ENCODE measurements at regions not wholly inside any gene's neighbourhood (a gene's known extent, or its start where the extent isn't known, plus 50 kb on each side); places are given as distances from the start of the nearest gene placed in this dataset.

GRCh38 chr6:115362234-115362633 lies 698.5 kb downstream of the FRK start:
- Histone ChIP-seq H3K4me3 (no peak overlapping the region), H2AFZ (no peak overlapping the region), H4K20me1 (replicated peaks; ENCODE audit: insufficient read depth) (no peaks in the 10 kb centered on the region), H3F3A (replicated peaks; ENCODE audit: low read depth) (no peaks in the 10 kb centered on the region), H3K36me3 (ENCODE audit: insufficient read depth) (no peaks in the 10 kb centered on the region), H3K4me1 (ENCODE audit: insufficient read depth) (no peaks in the 10 kb centered on the region), H3K4me2 (no peak overlapping the region), H3K79me2 (replicated peaks; ENCODE audit: insufficient read depth) (no peaks in the 10 kb centered on the region), H3K27ac (ENCODE audit: low read depth) (no peak overlapping the region), H3K27me3 (ENCODE audit: insufficient read depth) (no peaks in the 10 kb centered on the region), H3K9me2 (ENCODE audit: insufficient read depth) (peaks cover 3% of the 10 kb centered on the region; the same call in 1 of the 2 replicates)
- peaks cover 25% of the 10 kb centered on the region for H3K9me3 Mint-ChIP-seq
- ATAC-seq: no peak
- no peaks in the 10 kb centered on the region for H3K4me1 Mint-ChIP-seq
- TF ChIP-seq, protein P1, sequence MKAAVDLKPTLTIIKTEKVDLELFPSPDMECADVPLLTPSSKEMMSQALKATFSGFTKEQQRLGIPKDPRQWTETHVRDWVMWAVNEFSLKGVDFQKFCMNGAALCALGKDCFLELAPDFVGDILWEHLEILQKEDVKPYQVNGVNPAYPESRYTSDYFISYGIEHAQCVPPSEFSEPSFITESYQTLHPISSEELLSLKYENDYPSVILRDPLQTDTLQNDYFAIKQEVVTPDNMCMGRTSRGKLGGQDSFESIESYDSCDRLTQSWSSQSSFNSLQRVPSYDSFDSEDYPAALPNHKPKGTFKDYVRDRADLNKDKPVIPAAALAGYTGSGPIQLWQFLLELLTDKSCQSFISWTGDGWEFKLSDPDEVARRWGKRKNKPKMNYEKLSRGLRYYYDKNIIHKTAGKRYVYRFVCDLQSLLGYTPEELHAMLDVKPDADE (IDR thresholded peaks at IDR 0.05): no peak
- TF ChIP-seq REST (IDR thresholded peaks at IDR 0.05; ENCODE audit: unreplicated experiment) (no peak), STAT1 (IDR thresholded peaks at IDR 0.05; ENCODE audit: unreplicated experiment) (no peak), JUNB (IDR thresholded peaks at IDR 0.05; ENCODE audit: unreplicated experiment) (no peak), ZNF114 (CRISPR knock-in tag; IDR thresholded peaks at IDR 0.05) (no peak), NANOG (IDR thresholded peaks at IDR 0.05; ENCODE audit: borderline replicate concordance) (no peak)
- TF ChIP-seq, protein P2, sequence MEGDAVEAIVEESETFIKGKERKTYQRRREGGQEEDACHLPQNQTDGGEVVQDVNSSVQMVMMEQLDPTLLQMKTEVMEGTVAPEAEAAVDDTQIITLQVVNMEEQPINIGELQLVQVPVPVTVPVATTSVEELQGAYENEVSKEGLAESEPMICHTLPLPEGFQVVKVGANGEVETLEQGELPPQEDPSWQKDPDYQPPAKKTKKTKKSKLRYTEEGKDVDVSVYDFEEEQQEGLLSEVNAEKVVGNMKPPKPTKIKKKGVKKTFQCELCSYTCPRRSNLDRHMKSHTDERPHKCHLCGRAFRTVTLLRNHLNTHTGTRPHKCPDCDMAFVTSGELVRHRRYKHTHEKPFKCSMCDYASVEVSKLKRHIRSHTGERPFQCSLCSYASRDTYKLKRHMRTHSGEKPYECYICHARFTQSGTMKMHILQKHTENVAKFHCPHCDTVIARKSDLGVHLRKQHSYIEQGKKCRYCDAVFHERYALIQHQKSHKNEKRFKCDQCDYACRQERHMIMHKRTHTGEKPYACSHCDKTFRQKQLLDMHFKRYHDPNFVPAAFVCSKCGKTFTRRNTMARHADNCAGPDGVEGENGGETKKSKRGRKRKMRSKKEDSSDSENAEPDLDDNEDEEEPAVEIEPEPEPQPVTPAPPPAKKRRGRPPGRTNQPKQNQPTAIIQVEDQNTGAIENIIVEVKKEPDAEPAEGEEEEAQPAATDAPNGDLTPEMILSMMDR (conservative IDR thresholded peaks at IDR 0.05; ENCODE audit: low read depth in 2 of 2): no peak
- no peak for DNase-seq (ENCODE audit: low spot score)
- no peak overlapping the region for H3K4me3 Mint-ChIP-seq
- no peak overlapping the region for H3K27ac Mint-ChIP-seq
- peaks cover 19% of the 10 kb centered on the region for H3K36me3 Mint-ChIP-seq (ENCODE audit: low read depth)
- peaks cover 2% of the 10 kb centered on the region for H3K27me3 Mint-ChIP-seq (ENCODE audit: insufficient read depth, low read depth, poor library complexity)

DNA sequence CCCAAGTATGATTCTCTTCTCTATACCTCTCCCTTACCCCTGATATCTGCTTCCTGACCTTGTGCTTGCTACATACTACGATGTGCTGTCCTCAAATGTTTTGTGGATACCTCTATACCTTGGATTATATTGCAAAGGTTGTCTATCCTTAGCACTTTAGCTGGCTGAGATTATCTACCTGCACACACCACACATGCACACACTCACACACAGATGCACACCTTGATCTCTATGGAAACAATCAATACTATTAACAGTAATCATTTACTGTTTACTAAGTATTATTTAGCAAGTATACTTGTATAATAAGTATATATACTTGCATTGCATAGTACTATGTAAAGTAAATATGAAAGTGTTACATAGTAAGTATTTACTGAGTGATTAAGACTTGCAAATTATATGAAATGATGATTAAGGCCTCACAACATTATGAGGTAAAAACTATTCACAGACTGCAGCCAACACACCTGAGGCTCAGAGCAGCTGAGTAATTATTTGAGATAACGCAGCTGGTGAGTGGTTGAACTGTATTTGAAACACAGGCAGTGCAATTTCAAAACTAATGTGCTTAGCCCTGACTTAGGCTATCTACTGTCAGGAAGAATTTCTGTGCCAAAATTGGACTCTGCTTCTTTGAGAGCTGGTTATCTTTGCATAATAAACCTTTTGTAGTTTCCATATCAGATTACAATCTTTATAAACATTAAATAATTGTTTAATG lies 699.9 kb downstream of the FRK start:
- ATAC-seq (no peak), DNase-seq (ENCODE audit: low spot score) (no peak)
- no peak overlapping the region for H2AFZ ChIP-seq
- H3K4me3 ChIP-seq: no peak overlapping the region
- Mint-ChIP-seq H3K9me3 (peaks cover 10% of the 10 kb centered on the region), H3K36me3 (ENCODE audit: low read depth) (peaks cover 8% of the 10 kb centered on the region), H3K4me1 (no peaks in the 10 kb centered on the region), H3K27ac (no peak overlapping the region), H3K27me3 (ENCODE audit: insufficient read depth, low read depth, poor library complexity) (peaks cover 2% of the 10 kb centered on the region), H3K4me3 (no peak overlapping the region)
- peaks cover 3% of the 10 kb centered on the region; the same call in 1 of the 2 replicates for H3K9me2 ChIP-seq (ENCODE audit: insufficient read depth)
- H3K27me3 ChIP-seq (ENCODE audit: insufficient read depth): no peaks in the 10 kb centered on the region
- no peaks in the 10 kb centered on the region for H3K36me3 ChIP-seq (ENCODE audit: insufficient read depth)
- no peaks in the 10 kb centered on the region for H4K20me1 ChIP-seq (replicated peaks; ENCODE audit: insufficient read depth)
- no peaks in the 10 kb centered on the region for H3K79me2 ChIP-seq (replicated peaks; ENCODE audit: insufficient read depth)
- no peaks in the 10 kb centered on the region for H3K4me1 ChIP-seq (ENCODE audit: insufficient read depth)
- no peaks in the 10 kb centered on the region for H3F3A ChIP-seq (replicated peaks; ENCODE audit: low read depth)
- no peak overlapping the region for H3K27ac ChIP-seq (ENCODE audit: low read depth)
- H3K4me2 ChIP-seq: no peak overlapping the region
- TF ChIP-seq CREB1 (CRISPR knock-in tag; IDR thresholded peaks at IDR 0.05; ENCODE audit: low read depth): no peak
- no peak for TF ChIP-seq JUNB (IDR thresholded peaks at IDR 0.05; ENCODE audit: unreplicated experiment)
- TF ChIP-seq NANOG (IDR thresholded peaks at IDR 0.05; ENCODE audit: borderline replicate concordance): no peak
- no peak for TF ChIP-seq POLR2AphosphoS5 (IDR thresholded peaks at IDR 0.05; ENCODE audit: low read depth)

Data from GM23338 (cell line).